Ishikawa (cell line): ENCODE measurements at regions not wholly inside any gene's neighbourhood (a gene's known extent, or its start where the extent isn't known, plus 50 kb on each side); places are given as distances from the start of the nearest gene placed in this dataset.

Source experiments
- CEBPB ChIP-seq: IDR thresholded peaks from 2 replicates; pipeline ENCODE4 v1.6.1; 2012
- CREB1 ChIP-seq: IDR thresholded peaks from 2 replicates; pipeline ENCODE4 v1.6.1; 2012; ENCODE audit warnings: low read depth
- EGR1 ChIP-seq: IDR thresholded peaks from 2 replicates; pipeline ENCODE4 v1.6.1; 2012
- EP300 ChIP-seq: IDR thresholded peaks from 2 replicates; pipeline ENCODE4 v1.6.1; 2012; ENCODE audit warnings: borderline replicate concordance
- FOXM1 ChIP-seq: IDR thresholded peaks from 2 replicates; pipeline ENCODE4 v1.6.1; 2012; ENCODE audit warnings: low read depth, borderline replicate concordance
- NFIC ChIP-seq: IDR thresholded peaks from 2 replicates; pipeline ENCODE4 v1.6.1; 2012
- RAD21 ChIP-seq: IDR thresholded peaks from 2 replicates; pipeline ENCODE4 v1.6.1; 2012; ENCODE audit warnings: low read depth
- TAF1 ChIP-seq: IDR thresholded peaks from 2 replicates; pipeline ENCODE4 v1.6.1; 2012; ENCODE audit warnings: low read depth, mild to moderate bottlenecking
- TCF12 ChIP-seq: IDR thresholded peaks from 2 replicates; pipeline ENCODE4 v1.6.1; 2012; ENCODE audit warnings: low read depth
- TEAD4 ChIP-seq: IDR thresholded peaks from 2 replicates; pipeline ENCODE4 v1.6.1; 2012
- YY1 ChIP-seq: IDR thresholded peaks from 2 replicates; pipeline ENCODE4 v1.6.1; 2012; ENCODE audit warnings: low read depth
- ZBTB7A ChIP-seq: IDR thresholded peaks from 2 replicates; pipeline ENCODE4 v1.6.1; 2012; ENCODE audit warnings: low read depth
- TF ChIP-seq, protein P1 (sequence below): IDR thresholded peaks from 2 replicates; pipeline ENCODE4 v1.6.1; 2012
- TF ChIP-seq, protein P2 (sequence below): IDR thresholded peaks from 2 replicates; pipeline ENCODE4 v1.6.1; 2012
- TF ChIP-seq, protein P3 (sequence below): IDR thresholded peaks from 2 replicates; pipeline ENCODE4 v1.6.1; 2012; ENCODE audit warnings: low read depth, mild to moderate bottlenecking

DNA sequence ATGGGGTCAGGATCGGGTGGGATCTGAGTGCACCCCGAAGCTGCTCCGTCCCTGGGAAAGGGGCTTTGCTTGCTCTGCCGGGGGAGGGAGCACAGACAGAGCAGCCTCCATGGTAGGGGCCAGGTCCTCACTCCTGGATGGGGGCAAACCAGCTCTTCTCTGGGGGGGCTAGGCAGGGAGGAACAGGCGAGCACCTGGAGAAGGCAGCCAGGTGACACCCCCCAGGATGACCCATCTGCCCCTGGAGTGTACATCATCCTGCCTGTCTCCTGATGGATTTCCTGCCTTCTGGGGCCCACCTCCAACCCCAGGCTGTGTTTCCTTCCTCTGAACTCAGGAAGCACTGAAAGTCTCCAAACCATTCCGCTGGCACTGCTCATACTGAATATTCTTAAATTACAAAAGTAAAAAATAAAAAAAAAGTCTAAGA is 248.0 kb downstream of the RHOU start:
- TF ChIP-seq FOXM1, result no peak
- no peak for TF ChIP-seq ZBTB7A
- TF ChIP-seq, protein P1, sequence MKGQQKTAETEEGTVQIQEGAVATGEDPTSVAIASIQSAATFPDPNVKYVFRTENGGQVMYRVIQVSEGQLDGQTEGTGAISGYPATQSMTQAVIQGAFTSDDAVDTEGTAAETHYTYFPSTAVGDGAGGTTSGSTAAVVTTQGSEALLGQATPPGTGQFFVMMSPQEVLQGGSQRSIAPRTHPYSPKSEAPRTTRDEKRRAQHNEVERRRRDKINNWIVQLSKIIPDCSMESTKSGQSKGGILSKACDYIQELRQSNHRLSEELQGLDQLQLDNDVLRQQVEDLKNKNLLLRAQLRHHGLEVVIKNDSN, result no peak
- no peak for TF ChIP-seq EGR1
- TF ChIP-seq EP300, result no peak
- TF ChIP-seq, protein P2, sequence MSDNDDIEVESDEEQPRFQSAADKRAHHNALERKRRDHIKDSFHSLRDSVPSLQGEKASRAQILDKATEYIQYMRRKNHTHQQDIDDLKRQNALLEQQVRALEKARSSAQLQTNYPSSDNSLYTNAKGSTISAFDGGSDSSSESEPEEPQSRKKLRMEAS, result no peak
- no peak for TF ChIP-seq RAD21
- TF ChIP-seq TEAD4, result no peak
- TF ChIP-seq CEBPB, result no peak
- no peak for TF ChIP-seq CREB1
- no peak for TF ChIP-seq TAF1
- TF ChIP-seq, protein P3, sequence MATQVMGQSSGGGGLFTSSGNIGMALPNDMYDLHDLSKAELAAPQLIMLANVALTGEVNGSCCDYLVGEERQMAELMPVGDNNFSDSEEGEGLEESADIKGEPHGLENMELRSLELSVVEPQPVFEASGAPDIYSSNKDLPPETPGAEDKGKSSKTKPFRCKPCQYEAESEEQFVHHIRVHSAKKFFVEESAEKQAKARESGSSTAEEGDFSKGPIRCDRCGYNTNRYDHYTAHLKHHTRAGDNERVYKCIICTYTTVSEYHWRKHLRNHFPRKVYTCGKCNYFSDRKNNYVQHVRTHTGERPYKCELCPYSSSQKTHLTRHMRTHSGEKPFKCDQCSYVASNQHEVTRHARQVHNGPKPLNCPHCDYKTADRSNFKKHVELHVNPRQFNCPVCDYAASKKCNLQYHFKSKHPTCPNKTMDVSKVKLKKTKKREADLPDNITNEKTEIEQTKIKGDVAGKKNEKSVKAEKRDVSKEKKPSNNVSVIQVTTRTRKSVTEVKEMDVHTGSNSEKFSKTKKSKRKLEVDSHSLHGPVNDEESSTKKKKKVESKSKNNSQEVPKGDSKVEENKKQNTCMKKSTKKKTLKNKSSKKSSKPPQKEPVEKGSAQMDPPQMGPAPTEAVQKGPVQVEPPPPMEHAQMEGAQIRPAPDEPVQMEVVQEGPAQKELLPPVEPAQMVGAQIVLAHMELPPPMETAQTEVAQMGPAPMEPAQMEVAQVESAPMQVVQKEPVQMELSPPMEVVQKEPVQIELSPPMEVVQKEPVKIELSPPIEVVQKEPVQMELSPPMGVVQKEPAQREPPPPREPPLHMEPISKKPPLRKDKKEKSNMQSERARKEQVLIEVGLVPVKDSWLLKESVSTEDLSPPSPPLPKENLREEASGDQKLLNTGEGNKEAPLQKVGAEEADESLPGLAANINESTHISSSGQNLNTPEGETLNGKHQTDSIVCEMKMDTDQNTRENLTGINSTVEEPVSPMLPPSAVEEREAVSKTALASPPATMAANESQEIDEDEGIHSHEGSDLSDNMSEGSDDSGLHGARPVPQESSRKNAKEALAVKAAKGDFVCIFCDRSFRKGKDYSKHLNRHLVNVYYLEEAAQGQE, result no peak
- no peak for TF ChIP-seq YY1
- no peak for TF ChIP-seq TCF12

DNA sequence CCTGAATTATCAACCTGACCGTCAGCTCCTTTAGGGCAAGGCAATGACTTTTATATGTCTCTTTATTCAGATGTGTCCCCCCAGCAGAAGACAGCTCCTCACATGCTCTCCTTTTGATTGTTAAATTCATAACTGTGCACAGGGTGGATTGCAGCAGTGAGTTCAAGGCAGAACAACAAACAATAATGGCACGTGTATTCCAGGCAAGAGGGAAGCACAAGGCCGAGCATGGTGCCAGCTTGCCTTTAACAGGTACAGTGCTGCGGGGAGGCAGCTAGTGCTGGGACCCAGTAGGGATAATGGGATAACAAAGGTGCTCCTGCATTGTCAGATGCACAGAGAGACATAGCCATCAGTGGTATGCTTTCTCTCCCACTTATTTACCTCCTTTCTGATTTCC is 248.4 kb downstream of the RHOU start:
- TF ChIP-seq TAF1 (no peak), YY1 (no peak), TCF12 (no peak), FOXM1 (no peak), RAD21 (no peak), ZBTB7A (no peak), NFIC (no peak), EGR1 (no peak), CREB1 (no peak), CEBPB (no peak), EP300 (no peak), TEAD4 (no peak)
- TF ChIP-seq, protein P1, result no peak
- TF ChIP-seq, protein P3, result no peak
- TF ChIP-seq, protein P2, result no peak

DNA sequence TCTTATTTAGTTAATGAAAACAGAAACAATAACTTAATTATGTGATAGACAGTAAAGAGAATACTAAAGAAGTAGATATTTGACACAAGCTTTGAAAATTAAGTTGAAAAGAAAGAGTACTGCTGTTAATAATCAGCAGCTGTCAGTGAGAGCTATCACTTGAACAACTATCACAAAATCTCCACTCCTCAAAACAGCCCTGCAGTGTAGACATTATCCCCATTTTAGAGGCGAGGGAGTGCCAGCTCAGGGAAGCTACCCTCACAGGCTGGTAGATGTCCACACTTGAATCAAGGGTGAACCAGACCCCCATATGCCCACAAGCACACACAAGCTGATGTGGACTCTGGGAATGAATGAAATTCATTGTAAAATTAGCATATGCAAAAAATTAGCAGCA is 248.8 kb downstream of the RHOU start:
- TF ChIP-seq TEAD4 (no peak), TAF1 (no peak), EGR1 (no peak), FOXM1 (no peak), CREB1 (no peak), EP300 (no peak), NFIC (no peak), ZBTB7A (no peak), RAD21 (no peak), YY1 (no peak), TCF12 (no peak), CEBPB (no peak)
- TF ChIP-seq, protein P1, result no peak
- TF ChIP-seq, protein P3, result no peak
- TF ChIP-seq, protein P2, result no peak
